Chondrocyte (in vitro differentiated cells): ENCODE measurements at regions not wholly inside any gene's neighbourhood (a gene's known extent, or its start where the extent isn't known, plus 50 kb on each side); places are given as distances from the start of the nearest gene placed in this dataset.

ENCODE experiments used
- DNase-seq: peaks from one replicate; pipeline ENCODE4 v3.0.0; 2021; ENCODE audit warnings: mixed read lengths, low spot score
- H3K27ac Mint-ChIP-seq: one replicate; pipeline ENCODE4 v1.8.0; 2021; ENCODE audit warnings: mild to moderate bottlenecking, moderate library complexity, mixed read lengths; ENCODE audit not compliant: unreplicated experiment
- H3K27me3 Mint-ChIP-seq: 2 replicates; pipeline ENCODE4 v1.8.0; 2021; ENCODE audit warnings: low read depth, mixed read lengths
- H3K36me3 Mint-ChIP-seq: 2 replicates; pipeline ENCODE4 v1.8.0; 2021; ENCODE audit warnings: low read depth, mixed read lengths
- H3K4me1 Mint-ChIP-seq: 2 replicates; pipeline ENCODE4 v1.8.0; 2021; ENCODE audit warnings: low read depth, mild to moderate bottlenecking, mixed read lengths
- H3K4me3 Mint-ChIP-seq: one replicate; pipeline ENCODE4 v1.8.0; 2021; ENCODE audit warnings: mild to moderate bottlenecking, moderate library complexity, mixed read lengths; ENCODE audit not compliant: unreplicated experiment
- H3K9me3 Mint-ChIP-seq: 2 replicates; pipeline ENCODE4 v1.8.0; 2021; ENCODE audit warnings: low read depth, mixed read lengths
- CTCF ChIP-seq: fragments of 200-600 bp; sonication (generic); IDR thresholded peaks from 2 replicates; pipeline ENCODE4 v1.5.0; 2021; ENCODE audit warnings: antibody characterized with exemption, mild to moderate bottlenecking, moderate library complexity

- DNase-seq, result no peak
- peaks cover 3% of the 10 kb centered on the region for H3K9me3 Mint-ChIP-seq
- H3K4me3 Mint-ChIP-seq, result no peak overlapping the region
- no peak overlapping the region for H3K27ac Mint-ChIP-seq
- peaks cover 8% of the 10 kb centered on the region for H3K4me1 Mint-ChIP-seq
- H3K36me3 Mint-ChIP-seq, result no peaks in the 10 kb centered on the region
- no peak for TF ChIP-seq CTCF
- H3K27me3 Mint-ChIP-seq, result no peaks in the 10 kb centered on the region
These were observed 1122.7 kb upstream of the PIK3C3 start for GRCh38 chr18:40832362-40832761.

GRCh38 chr18:40824291-40824690 lies 1130.7 kb upstream of the PIK3C3 start:
- no peaks in the 10 kb centered on the region for H3K4me1 Mint-ChIP-seq
- H3K9me3 Mint-ChIP-seq, result no peaks in the 10 kb centered on the region
- DNase-seq, result no peak
- H3K27me3 Mint-ChIP-seq, result peaks cover 5% of the 10 kb centered on the region
- H3K4me3 Mint-ChIP-seq, result no peak overlapping the region
- H3K27ac Mint-ChIP-seq, result no peak overlapping the region
- peaks cover 1% of the 10 kb centered on the region for H3K36me3 Mint-ChIP-seq
- TF ChIP-seq CTCF, result no peak

- DNase-seq, result no peak
- Mint-ChIP-seq H3K4me3 (no peak overlapping the region), H3K27me3 (peaks cover 7% of the 10 kb centered on the region), H3K36me3 (peaks cover 1% of the 10 kb centered on the region), H3K9me3 (no peaks in the 10 kb centered on the region), H3K4me1 (no peaks in the 10 kb centered on the region), H3K27ac (no peak overlapping the region)
- TF ChIP-seq CTCF, result no peak
These were observed 1133.3 kb upstream of the PIK3C3 start for GRCh38 chr18:40821596-40822243.

GRCh38 chr18:40812981-40813515 lies 1142.0 kb upstream of the PIK3C3 start:
- H3K4me3 Mint-ChIP-seq, result no peak overlapping the region
- peaks cover 18% of the 10 kb centered on the region for H3K4me1 Mint-ChIP-seq
- H3K36me3 Mint-ChIP-seq, result no peaks in the 10 kb centered on the region
- H3K27me3 Mint-ChIP-seq, result peaks cover 3% of the 10 kb centered on the region
- no peak for TF ChIP-seq CTCF
- no peaks in the 10 kb centered on the region for H3K9me3 Mint-ChIP-seq
- no peak for DNase-seq
- H3K27ac Mint-ChIP-seq, result no peak overlapping the region

- Mint-ChIP-seq H3K9me3 (no peaks in the 10 kb centered on the region), H3K36me3 (no peaks in the 10 kb centered on the region), H3K4me1 (peaks cover 18% of the 10 kb centered on the region), H3K27ac (no peak overlapping the region), H3K27me3 (peaks cover 15% of the 10 kb centered on the region), H3K4me3 (no peak overlapping the region)
- DNase-seq, result no peak
- TF ChIP-seq CTCF, result no peak
These were observed 1144.7 kb upstream of the PIK3C3 start for GRCh38 chr18:40810372-40810771.
